DND-41 (cell line): ENCODE measurements at regions not wholly inside any gene's neighbourhood (a gene's known extent, or its start where the extent isn't known, plus 50 kb on each side); places are given as distances from the start of the nearest gene placed in this dataset.

Experiments
- EZH2 ChIP-seq: IDR thresholded peaks from 3 replicates; pipeline ENCODE4 v1.6.1; 2012; ENCODE audit warnings: borderline replicate concordance, low read depth, mild to moderate bottlenecking, moderate library complexity, low read length, inconsistent platforms; ENCODE audit not compliant: severe bottlenecking
- TF ChIP-seq, protein P1 (sequence below): IDR thresholded peaks from 2 replicates; pipeline ENCODE4 v1.5.1; 2012; ENCODE audit warnings: borderline replicate concordance, low read length, moderate library complexity, mild to moderate bottlenecking; ENCODE audit not compliant: poor library complexity, severe bottlenecking; ENCODE audit errors: extremely low read depth

DNA sequence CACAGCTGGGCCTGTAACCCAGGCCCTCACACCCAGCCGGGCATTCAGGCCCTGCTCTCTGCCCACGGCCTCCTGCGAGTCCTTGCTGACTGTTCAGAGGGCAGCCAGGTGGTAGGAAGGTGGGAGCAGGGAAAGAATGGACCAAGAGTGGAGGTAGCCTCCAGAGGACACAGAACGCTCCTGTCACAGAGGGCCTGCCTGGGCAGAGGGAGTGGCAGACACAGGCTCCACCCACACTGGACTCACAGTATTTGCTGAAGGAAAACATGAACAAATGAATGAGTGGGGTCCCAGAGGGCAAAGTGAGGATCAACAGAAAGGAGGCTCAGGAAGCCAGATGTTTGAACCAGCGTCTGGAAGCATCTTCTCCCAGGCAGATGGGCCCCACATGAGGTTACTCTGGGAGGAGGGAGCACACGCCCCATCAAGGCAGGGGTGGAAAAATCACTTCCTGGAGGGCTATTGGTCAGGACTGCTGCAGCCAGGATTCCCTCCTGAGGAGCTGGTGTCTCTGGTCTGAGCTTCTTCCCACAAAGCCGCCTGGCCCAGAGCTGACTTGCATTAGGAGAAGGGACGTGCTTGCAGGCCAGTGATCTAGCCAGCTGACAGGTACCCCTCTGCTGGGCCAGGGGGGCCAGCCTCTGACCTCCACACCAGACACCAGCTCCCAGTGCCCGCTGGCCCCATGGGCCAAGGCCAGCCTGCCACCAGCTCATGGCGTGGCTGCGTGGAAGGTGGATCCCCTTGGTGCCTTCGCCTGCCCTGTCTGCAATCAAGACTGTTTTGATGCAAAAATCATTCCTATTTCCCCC is 84.0 kb downstream of the THAP12 start:
- TF ChIP-seq, protein P1, sequence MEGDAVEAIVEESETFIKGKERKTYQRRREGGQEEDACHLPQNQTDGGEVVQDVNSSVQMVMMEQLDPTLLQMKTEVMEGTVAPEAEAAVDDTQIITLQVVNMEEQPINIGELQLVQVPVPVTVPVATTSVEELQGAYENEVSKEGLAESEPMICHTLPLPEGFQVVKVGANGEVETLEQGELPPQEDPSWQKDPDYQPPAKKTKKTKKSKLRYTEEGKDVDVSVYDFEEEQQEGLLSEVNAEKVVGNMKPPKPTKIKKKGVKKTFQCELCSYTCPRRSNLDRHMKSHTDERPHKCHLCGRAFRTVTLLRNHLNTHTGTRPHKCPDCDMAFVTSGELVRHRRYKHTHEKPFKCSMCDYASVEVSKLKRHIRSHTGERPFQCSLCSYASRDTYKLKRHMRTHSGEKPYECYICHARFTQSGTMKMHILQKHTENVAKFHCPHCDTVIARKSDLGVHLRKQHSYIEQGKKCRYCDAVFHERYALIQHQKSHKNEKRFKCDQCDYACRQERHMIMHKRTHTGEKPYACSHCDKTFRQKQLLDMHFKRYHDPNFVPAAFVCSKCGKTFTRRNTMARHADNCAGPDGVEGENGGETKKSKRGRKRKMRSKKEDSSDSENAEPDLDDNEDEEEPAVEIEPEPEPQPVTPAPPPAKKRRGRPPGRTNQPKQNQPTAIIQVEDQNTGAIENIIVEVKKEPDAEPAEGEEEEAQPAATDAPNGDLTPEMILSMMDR = no peak
- TF ChIP-seq EZH2 = no peak
